ENCODE measurements at regions not wholly inside any gene's neighbourhood (a gene's known extent, or its start where the extent isn't known, plus 50 kb on each side); places are given as distances from the start of the nearest gene placed in this dataset.
"Not testable (repeated sequence)": the region's sequence is repeated elsewhere in the genome, so short reads cannot be mapped to it uniquely, and the experiment has no call there.

- H3K4me3 ChIP-seq (ENCODE audit: low read depth, poor library complexity, severe bottlenecking), result no peak overlapping the region
- WGBS, 2 donors, result 66 to 68% methylated on average over 2 of the region's 2 CpGs
- intact Hi-C loops (cut with DNase I; ENCODE audit: low total_unique reads), result no loop called here
- no peak for DNase-seq (ENCODE audit: low spot score in 2 of 2)
- no peak for TF ChIP-seq CTCF (IDR thresholded peaks at IDR 0.05)
- no peak for TF ChIP-seq POLR2A (IDR thresholded peaks at IDR 0.05)
Observed at GRCh38 chr15:93340406-93340805, 251.4 kb upstream of the RGMA start.

GRCh38 chr15:93333796-93334195 is 244.8 kb upstream of the RGMA start:
- no peak overlapping the region for H3K4me3 ChIP-seq (ENCODE audit: low read depth, poor library complexity, severe bottlenecking)
- WGBS, 2 donors, result 26 to 39% methylated on average over 6 of the region's 6 CpGs
- no peak for DNase-seq (ENCODE audit: low spot score in 2 of 2)
- TF ChIP-seq POLR2A (IDR thresholded peaks at IDR 0.05), result no peak
- no peak for TF ChIP-seq CTCF (IDR thresholded peaks at IDR 0.05)
- intact Hi-C loops (cut with DNase I; ENCODE audit: low total_unique reads), result no loop called here

- DNase-seq (ENCODE audit: low spot score in 2 of 2); intact Hi-C loops (cut with DNase I; ENCODE audit: low total_unique reads): not testable (repeated sequence)
- 67 to 75% methylated on average over 13 to 16 of the region's 16 CpGs for WGBS, 2 donors
Observed at GRCh38 chr15:93333126-93333525, 244.1 kb upstream of the RGMA start.

GRCh38 chr15:93332168-93332553 is 243.2 kb upstream of the RGMA start:
- no peak overlapping the region for H3K4me3 ChIP-seq (ENCODE audit: low read depth, poor library complexity, severe bottlenecking)
- intact Hi-C loops (cut with DNase I; ENCODE audit: low total_unique reads), result no loop called here
- no peak for TF ChIP-seq CTCF (IDR thresholded peaks at IDR 0.05)
- TF ChIP-seq POLR2A (IDR thresholded peaks at IDR 0.05), result no peak
- no peak for DNase-seq (ENCODE audit: low spot score in 2 of 2)
- WGBS, 2 donors, result 35 to 41% methylated on average over 4 of the region's 4 CpGs

More at GRCh38 chr15:93333126-93333525, 244.1 kb upstream of the RGMA start:
- not testable (repeated sequence) for H3K4me3 ChIP-seq (ENCODE audit: low read depth, poor library complexity, severe bottlenecking)

- 46 to 47% methylated on average over 9 of the region's 9 CpGs for WGBS, 2 donors
- no peak for TF ChIP-seq POLR2A (IDR thresholded peaks at IDR 0.05)
- TF ChIP-seq CTCF (IDR thresholded peaks at IDR 0.05), result no peak
- DNase-seq (ENCODE audit: low spot score in 2 of 2), result no peak
- H3K4me3 ChIP-seq (ENCODE audit: low read depth, poor library complexity, severe bottlenecking), result no peak overlapping the region
- intact Hi-C loops (cut with DNase I; ENCODE audit: low total_unique reads), result no loop called here
Observed at GRCh38 chr15:93331545-93332167, 242.6 kb upstream of the RGMA start.

- TF ChIP-seq CTCF (IDR thresholded peaks at IDR 0.05) (no peak), POLR2A (IDR thresholded peaks at IDR 0.05) (no peak)
- no peak for DNase-seq (ENCODE audit: low spot score in 2 of 2)
- WGBS, 2 donors, result 80 to 85% methylated on average over 6 of the region's 6 CpGs
- intact Hi-C loops (cut with DNase I; ENCODE audit: low total_unique reads), result no loop called here
- H3K4me3 ChIP-seq (ENCODE audit: low read depth, poor library complexity, severe bottlenecking), result no peak overlapping the region
Observed at GRCh38 chr15:93330912-93331544, 242.0 kb upstream of the RGMA start.
